ENCODE measurements at regions not wholly inside any gene's neighbourhood (a gene's known extent, or its start where the extent isn't known, plus 50 kb on each side); places are given as distances from the start of the nearest gene placed in this dataset.
"Not testable (repeated sequence)": the region's sequence is repeated elsewhere in the genome, so short reads cannot be mapped to it uniquely, and the experiment has no call there.

DNA sequence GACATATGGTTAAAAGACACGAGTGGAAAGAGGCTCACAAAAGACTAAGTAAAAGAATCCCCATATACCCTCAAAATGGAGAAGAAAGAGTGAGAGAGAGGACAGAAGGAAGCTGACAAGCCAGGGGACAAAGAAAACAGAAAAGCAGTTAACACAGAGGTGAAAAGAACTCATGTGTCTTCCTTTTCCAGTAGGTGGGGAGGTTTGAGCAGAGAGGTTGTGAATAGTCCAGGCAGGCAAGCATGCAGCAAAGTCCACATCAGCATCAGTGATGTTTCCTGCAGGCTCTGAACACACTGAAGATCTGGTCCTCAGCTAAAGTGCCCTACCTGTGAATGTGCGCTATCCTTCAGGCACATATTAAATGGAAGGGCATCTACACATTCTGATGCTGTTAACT, 196.5 kb upstream of the IRAK1BP1 start:
- no peak overlapping the region for H3K27ac ChIP-seq (ENCODE audit: low read length)
- H3K36me3 ChIP-seq (ENCODE audit: control insufficient read depth, insufficient read depth, low read length), result no peaks in the 10 kb centered on the region
- H3K27me3 ChIP-seq (ENCODE audit: control insufficient read depth, insufficient read depth, low read length), result no peaks in the 10 kb centered on the region
- no CpG with 5 or more reads among the region's 2 CpGs for WGBS (ENCODE audit: insufficient coverage)
- H3K4me1 ChIP-seq (ENCODE audit: control insufficient read depth, insufficient read depth, low read length), result no peaks in the 10 kb centered on the region
- peaks cover 2% of the 10 kb centered on the region for H3K9me3 ChIP-seq (replicated peaks; ENCODE audit: control insufficient read depth, low read depth, low read length)
- no peak overlapping the region for H3K4me3 ChIP-seq (ENCODE audit: low read length)
- DNase-seq, result no peak

DNA sequence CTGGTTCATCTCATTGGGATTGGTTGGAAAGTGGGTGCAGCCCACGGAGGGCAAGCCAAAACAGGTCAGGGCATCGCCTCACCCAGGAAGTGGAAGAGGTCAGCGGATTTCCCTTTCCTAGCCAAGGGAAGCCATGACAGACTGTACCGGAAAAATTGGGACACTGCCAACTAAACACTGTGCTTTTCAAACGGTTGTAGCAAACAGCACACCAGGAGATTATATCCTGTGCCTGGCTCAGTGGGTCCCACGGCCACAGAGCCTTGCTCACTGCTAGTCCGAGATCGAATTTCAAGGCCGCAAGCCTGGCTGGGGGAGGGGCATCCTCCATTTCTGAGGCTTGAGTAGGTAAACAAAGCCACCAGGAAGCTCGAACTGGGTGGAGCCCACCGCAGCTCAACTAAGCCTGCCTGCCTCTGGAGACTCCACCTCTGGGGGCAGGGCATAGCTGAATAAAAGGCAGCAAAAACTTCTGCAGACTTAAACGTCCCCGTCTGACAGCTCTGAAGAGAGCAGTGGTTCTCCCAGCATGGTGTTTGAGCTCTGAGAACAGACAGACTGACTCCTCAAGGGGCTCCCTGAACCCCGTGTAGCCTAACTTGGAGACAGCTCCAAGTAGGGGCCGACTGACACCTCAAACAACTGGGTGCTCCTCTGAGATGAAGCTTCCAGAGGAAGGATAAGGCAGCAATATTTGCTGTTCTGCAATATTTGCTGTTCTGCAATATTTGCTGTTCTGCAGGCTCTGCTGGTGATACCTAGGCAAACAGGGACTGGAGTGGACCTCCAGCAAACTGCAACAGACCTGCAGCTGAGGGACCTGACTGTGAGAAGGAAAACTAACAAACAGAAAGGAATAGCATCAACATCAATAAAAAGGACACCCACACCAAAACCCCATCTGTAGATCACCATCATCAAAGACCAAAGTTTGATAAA, 191.0 kb upstream of the IRAK1BP1 start:
- 84% methylated on average over 15 of the region's 15 CpGs for WGBS (ENCODE audit: insufficient coverage)

DNA sequence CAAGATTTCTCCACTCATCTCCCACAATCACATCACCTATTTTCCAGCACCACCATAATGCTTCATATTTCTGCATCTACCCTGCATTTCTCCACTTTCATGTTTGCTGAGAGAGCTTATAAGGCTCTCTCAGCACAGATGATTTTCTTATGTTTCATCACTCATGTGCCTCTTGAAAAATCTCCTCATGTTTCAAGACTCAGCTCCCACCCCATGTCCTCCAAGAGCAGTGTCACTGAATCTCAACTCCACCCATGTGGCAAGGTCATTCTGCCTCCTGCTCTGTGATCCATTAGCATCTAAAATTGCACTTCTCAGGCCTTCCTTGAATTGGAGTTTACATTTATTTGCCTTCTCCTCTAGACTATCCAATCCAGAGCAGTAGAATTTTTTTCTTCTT, 178.7 kb upstream of the IRAK1BP1 start:
- no peak for DNase-seq
- no peak overlapping the region for H3K4me3 ChIP-seq (ENCODE audit: low read length)
- H3K36me3 ChIP-seq (ENCODE audit: control insufficient read depth, insufficient read depth, low read length), result no peaks in the 10 kb centered on the region
- H3K27me3 ChIP-seq (ENCODE audit: control insufficient read depth, insufficient read depth, low read length), result no peaks in the 10 kb centered on the region
- no peak overlapping the region for H3K27ac ChIP-seq (ENCODE audit: low read length)
- H3K4me1 ChIP-seq (ENCODE audit: control insufficient read depth, insufficient read depth, low read length), result no peaks in the 10 kb centered on the region
- no peaks in the 10 kb centered on the region for H3K9me3 ChIP-seq (replicated peaks; ENCODE audit: control insufficient read depth, low read depth, low read length)

More for the DNA sequence above, 191.0 kb upstream of the IRAK1BP1 start:
- not testable (repeated sequence) for H3K27me3 ChIP-seq (ENCODE audit: control insufficient read depth, insufficient read depth, low read length); H3K36me3 ChIP-seq (ENCODE audit: control insufficient read depth, insufficient read depth, low read length); H3K4me1 ChIP-seq (ENCODE audit: control insufficient read depth, insufficient read depth, low read length); H3K4me3 ChIP-seq (ENCODE audit: low read length); DNase-seq; H3K27ac ChIP-seq (ENCODE audit: low read length); H3K9me3 ChIP-seq (replicated peaks; ENCODE audit: control insufficient read depth, low read depth, low read length)

DNA sequence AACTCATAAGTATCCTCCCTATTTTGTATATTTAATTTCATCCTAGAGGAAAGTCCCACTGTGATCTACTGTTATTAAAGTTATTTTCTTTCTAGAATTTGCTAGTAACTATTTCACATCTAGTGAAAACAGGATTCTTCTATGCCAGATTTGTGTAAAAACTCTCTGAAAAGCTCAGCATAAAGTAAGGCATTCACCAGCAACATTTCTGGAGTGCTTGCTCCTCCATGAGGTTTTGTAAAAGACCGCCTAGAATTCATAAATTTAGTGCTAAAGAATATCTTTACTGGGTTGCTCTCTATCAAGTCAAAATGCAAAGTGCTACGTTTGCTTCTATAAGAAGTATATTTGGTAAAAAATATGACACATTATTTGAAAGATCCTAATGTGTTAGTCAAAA, 173.5 kb upstream of the IRAK1BP1 start:
- H3K27me3 ChIP-seq (ENCODE audit: control insufficient read depth, insufficient read depth, low read length), result no peaks in the 10 kb centered on the region
- H3K9me3 ChIP-seq (replicated peaks; ENCODE audit: control insufficient read depth, low read depth, low read length), result no peaks in the 10 kb centered on the region
- no CpG with 5 or more reads among the region's 2 CpGs for WGBS (ENCODE audit: insufficient coverage)
- no peak overlapping the region for H3K4me3 ChIP-seq (ENCODE audit: low read length)
- H3K27ac ChIP-seq (ENCODE audit: low read length), result no peak overlapping the region
- no peaks in the 10 kb centered on the region for H3K4me1 ChIP-seq (ENCODE audit: control insufficient read depth, insufficient read depth, low read length)
- H3K36me3 ChIP-seq (ENCODE audit: control insufficient read depth, insufficient read depth, low read length), result no peaks in the 10 kb centered on the region
- DNase-seq, result peak; percentile 6

DNA sequence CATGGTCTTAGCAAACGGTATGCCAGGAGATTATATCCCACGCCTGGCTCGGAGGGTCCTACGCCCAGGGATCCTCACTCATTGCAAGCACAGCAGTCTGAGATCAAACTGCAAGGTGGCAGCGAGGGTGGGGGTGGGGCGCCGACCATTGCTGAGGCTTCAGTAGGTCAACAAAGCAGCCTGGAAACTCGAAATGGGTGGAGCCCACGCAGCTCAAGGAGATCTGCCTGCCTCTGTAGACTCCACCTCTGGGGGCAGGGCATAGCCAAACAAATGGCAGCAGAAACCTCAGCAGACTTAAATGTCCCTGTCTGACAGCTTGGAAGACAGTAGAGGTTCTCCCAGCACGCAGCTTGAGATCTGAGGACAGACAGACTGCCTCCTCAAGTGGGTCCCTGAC, 172.7 kb upstream of the IRAK1BP1 start:
- not testable (repeated sequence) for H3K27ac ChIP-seq (ENCODE audit: low read length); DNase-seq; H3K4me1 ChIP-seq (ENCODE audit: control insufficient read depth, insufficient read depth, low read length); H3K27me3 ChIP-seq (ENCODE audit: control insufficient read depth, insufficient read depth, low read length); H3K36me3 ChIP-seq (ENCODE audit: control insufficient read depth, insufficient read depth, low read length); H3K4me3 ChIP-seq (ENCODE audit: low read length); H3K9me3 ChIP-seq (replicated peaks; ENCODE audit: control insufficient read depth, low read depth, low read length)
- WGBS (ENCODE audit: insufficient coverage), result 82% methylated on average over 10 of the region's 10 CpGs

DNA sequence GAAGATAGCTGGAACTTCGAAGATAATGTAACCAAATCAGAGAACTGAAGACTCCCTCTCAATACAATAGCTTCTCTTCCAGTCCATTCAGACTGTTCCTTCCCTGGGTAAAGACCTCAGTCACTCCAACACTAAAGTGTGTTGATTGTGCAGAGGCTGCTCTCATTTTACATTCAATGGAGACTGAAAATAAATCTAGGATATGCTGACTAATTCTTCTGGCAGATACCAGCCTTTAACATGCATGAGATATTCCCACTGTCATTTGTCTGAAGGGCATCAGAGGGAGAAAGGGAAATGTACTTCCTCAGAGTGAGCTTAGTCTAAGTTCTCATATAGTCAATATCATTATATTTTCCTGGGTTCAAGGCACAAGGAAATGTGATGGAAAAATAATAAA, 166.4 kb upstream of the IRAK1BP1 start:
- no peak overlapping the region for H3K27ac ChIP-seq (ENCODE audit: low read length)
- no peak overlapping the region for H3K4me3 ChIP-seq (ENCODE audit: low read length)
- no peak for DNase-seq
- no CpG with 5 or more reads among the region's 1 CpG for WGBS (ENCODE audit: insufficient coverage)
- H3K27me3 ChIP-seq (ENCODE audit: control insufficient read depth, insufficient read depth, low read length), result no peaks in the 10 kb centered on the region
- H3K4me1 ChIP-seq (ENCODE audit: control insufficient read depth, insufficient read depth, low read length), result no peaks in the 10 kb centered on the region
- H3K36me3 ChIP-seq (ENCODE audit: control insufficient read depth, insufficient read depth, low read length), result no peaks in the 10 kb centered on the region
- H3K9me3 ChIP-seq (replicated peaks; ENCODE audit: control insufficient read depth, low read depth, low read length), result no peaks in the 10 kb centered on the region

DNA sequence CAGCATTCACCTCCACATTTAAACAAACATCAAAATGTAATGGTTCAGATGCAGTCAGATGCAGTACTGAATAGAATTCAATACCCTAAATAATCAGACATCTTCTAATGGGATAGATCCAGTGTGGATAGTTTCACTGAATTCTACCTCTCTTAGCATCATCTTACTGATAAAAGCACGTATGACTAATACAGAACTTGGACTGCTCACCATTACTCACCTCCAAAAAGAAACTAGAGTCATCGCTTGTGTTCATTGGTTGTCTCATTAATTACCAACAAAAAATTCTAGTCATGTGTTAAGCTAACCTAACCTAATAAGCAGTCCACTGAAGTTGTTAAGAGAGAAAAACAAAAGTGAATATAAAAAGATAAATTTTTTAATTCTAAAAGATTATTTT, 165.9 kb upstream of the IRAK1BP1 start:
- H3K4me1 ChIP-seq (ENCODE audit: control insufficient read depth, insufficient read depth, low read length), result no peaks in the 10 kb centered on the region
- DNase-seq, result no peak
- H3K36me3 ChIP-seq (ENCODE audit: control insufficient read depth, insufficient read depth, low read length), result no peaks in the 10 kb centered on the region
- no peak overlapping the region for H3K4me3 ChIP-seq (ENCODE audit: low read length)
- no peak overlapping the region for H3K27ac ChIP-seq (ENCODE audit: low read length)
- no peaks in the 10 kb centered on the region for H3K27me3 ChIP-seq (ENCODE audit: control insufficient read depth, insufficient read depth, low read length)
- no CpG with 5 or more reads among the region's 2 CpGs for WGBS (ENCODE audit: insufficient coverage)
- no peaks in the 10 kb centered on the region for H3K9me3 ChIP-seq (replicated peaks; ENCODE audit: control insufficient read depth, low read depth, low read length)

DNA sequence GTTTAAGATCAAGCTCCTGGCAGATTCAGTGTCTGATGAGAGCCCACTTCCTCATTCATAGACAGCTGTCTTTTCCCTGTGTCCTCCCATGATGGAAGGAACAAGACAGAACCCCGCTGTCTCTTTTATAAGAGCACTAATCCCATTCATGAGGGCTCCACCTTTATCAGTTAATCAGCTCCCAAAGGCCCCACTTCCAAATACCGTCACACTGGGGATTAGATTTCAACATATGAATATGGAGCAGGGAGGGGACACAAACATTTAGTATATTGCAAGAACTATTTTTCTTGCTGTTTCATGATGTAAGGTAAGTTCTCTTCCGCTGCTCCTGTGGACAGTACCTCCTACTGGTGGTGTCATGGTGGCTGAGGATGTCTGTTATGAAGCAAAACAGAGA, 158.3 kb upstream of the IRAK1BP1 start:
- Histone ChIP-seq H3K27me3 (ENCODE audit: control insufficient read depth, insufficient read depth, low read length) (no peaks in the 10 kb centered on the region), H3K4me3 (ENCODE audit: low read length) (no peak overlapping the region), H3K27ac (ENCODE audit: low read length) (no peak overlapping the region), H3K4me1 (ENCODE audit: control insufficient read depth, insufficient read depth, low read length) (no peaks in the 10 kb centered on the region), H3K9me3 (replicated peaks; ENCODE audit: control insufficient read depth, low read depth, low read length) (no peaks in the 10 kb centered on the region), H3K36me3 (ENCODE audit: control insufficient read depth, insufficient read depth, low read length) (no peaks in the 10 kb centered on the region)
- 100% methylated on average over 1 of the region's 3 CpGs for WGBS (ENCODE audit: insufficient coverage)
- DNase-seq, result no peak

DNA sequence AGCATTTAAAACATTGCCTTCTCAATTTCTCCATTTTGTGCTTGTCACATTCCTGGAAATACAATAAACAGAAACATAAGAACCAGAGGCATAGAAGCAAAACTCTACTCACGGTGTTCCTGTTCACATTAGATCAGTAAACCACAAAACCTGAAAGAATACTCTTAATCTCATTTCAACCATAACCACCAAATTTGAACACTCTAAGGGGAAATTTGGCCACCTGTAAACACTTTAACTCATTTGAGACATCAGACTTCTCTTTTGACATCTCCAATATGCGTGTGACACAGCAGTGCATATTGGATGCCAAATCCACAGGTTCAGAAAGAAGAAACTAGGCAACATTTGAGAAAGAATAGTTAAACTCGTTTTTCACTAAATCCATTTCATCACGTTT, 153.8 kb upstream of the IRAK1BP1 start:
- no peak overlapping the region for H3K4me3 ChIP-seq (ENCODE audit: low read length)
- H3K9me3 ChIP-seq (replicated peaks; ENCODE audit: control insufficient read depth, low read depth, low read length), result no peaks in the 10 kb centered on the region
- no peaks in the 10 kb centered on the region for H3K36me3 ChIP-seq (ENCODE audit: control insufficient read depth, insufficient read depth, low read length)
- no CpG with 5 or more reads among the region's 4 CpGs for WGBS (ENCODE audit: insufficient coverage)
- H3K27me3 ChIP-seq (ENCODE audit: control insufficient read depth, insufficient read depth, low read length), result no peaks in the 10 kb centered on the region
- no peak overlapping the region for H3K27ac ChIP-seq (ENCODE audit: low read length)
- no peak for DNase-seq
- no peaks in the 10 kb centered on the region for H3K4me1 ChIP-seq (ENCODE audit: control insufficient read depth, insufficient read depth, low read length)

DNA sequence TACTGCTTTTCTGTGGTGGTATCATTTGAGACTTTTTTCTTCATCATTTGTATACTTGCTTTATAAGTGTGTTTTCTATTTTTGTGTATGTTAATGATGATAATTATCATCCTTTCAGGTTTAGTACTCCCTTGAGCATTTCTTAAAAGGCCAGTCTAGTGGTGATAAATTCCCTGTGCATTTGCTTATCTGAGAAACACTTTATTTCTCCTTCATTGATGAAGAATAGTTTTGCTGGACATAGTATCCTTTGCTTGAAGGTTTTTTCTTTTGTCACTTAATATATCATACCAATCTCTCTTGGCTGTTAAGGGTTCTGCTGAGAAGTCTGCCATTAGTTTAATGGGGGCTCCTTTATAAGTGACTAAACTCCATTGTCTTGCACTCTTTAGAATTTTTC, 123.2 kb upstream of the IRAK1BP1 start:
- Histone ChIP-seq H3K4me1 (ENCODE audit: control insufficient read depth, insufficient read depth, low read length) (no peaks in the 10 kb centered on the region), H3K4me3 (ENCODE audit: low read length) (no peak overlapping the region), H3K36me3 (ENCODE audit: control insufficient read depth, insufficient read depth, low read length) (no peaks in the 10 kb centered on the region), H3K27ac (ENCODE audit: low read length) (no peak overlapping the region), H3K9me3 (replicated peaks; ENCODE audit: control insufficient read depth, low read depth, low read length) (peaks cover 16% of the 10 kb centered on the region), H3K27me3 (ENCODE audit: control insufficient read depth, insufficient read depth, low read length) (no peaks in the 10 kb centered on the region)
- DNase-seq, result no peak

DNA sequence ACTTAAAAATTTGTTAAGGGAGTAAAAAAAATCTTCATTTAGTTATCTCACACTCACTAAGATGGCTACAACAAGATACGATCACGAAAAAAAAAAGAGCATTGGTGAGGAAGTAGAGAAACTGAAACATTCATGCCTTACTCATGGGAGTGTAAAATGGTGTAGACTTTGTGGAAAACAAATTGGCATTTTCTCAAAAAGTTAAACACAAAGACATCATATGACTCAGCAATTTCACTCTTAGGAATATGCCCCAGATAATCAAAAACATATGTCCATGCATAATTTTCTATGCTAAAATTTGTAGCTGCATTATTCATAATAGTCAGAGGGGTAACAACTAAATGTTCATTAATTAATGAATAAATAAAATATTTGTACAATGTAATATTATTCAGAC, 120.9 kb upstream of the IRAK1BP1 start:
- Histone ChIP-seq H3K27me3 (ENCODE audit: control insufficient read depth, insufficient read depth, low read length) (no peaks in the 10 kb centered on the region), H3K9me3 (replicated peaks; ENCODE audit: control insufficient read depth, low read depth, low read length) (peaks cover 16% of the 10 kb centered on the region), H3K4me3 (ENCODE audit: low read length) (no peak overlapping the region), H3K4me1 (ENCODE audit: control insufficient read depth, insufficient read depth, low read length) (no peaks in the 10 kb centered on the region), H3K27ac (ENCODE audit: low read length) (no peak overlapping the region), H3K36me3 (ENCODE audit: control insufficient read depth, insufficient read depth, low read length) (no peaks in the 10 kb centered on the region)
- no CpG with 5 or more reads among the region's 2 CpGs for WGBS (ENCODE audit: insufficient coverage)
- no peak for DNase-seq
